HG02943 (cell line): ENCODE measurements at regions not wholly inside any gene's neighbourhood (a gene's known extent, or its start where the extent isn't known, plus 50 kb on each side); places are given as distances from the start of the nearest gene placed in this dataset.

Source experiments
- ATAC-seq: cut with Tn5 transposase; IDR thresholded peaks from one replicate; pipeline ENCODE4 v1.9.1; 2021; ENCODE audit warnings: mild to moderate bottlenecking, low read depth, moderate library complexity; ENCODE audit not compliant: unreplicated experiment

GRCh38 chr6:22036699-22037098, 260.1 kb downstream of the PRL start:
- ATAC-seq, result no peak

GRCh38 chr6:22041797-22042480, 254.9 kb downstream of the PRL start:
- no peak for ATAC-seq

- ATAC-seq, result no peak
Measured at GRCh38 chr6:22042706-22043105, 254.1 kb downstream of the PRL start.

- ATAC-seq, result no peak
Measured at GRCh38 chr6:22043284-22043962, 253.4 kb downstream of the PRL start.

GRCh38 chr6:22045261-22045912, 251.4 kb downstream of the PRL start:
- no peak for ATAC-seq

- ATAC-seq, result no peak
Measured at GRCh38 chr6:22049002-22049401, 247.8 kb downstream of the PRL start.

GRCh38 chr6:22053391-22053997, 243.3 kb downstream of the PRL start:
- ATAC-seq, result no peak

GRCh38 chr6:22056398-22056797, 240.4 kb downstream of the PRL start:
- ATAC-seq, result no peak

GRCh38 chr6:22057962-22058361, 238.9 kb downstream of the PRL start:
- no peak for ATAC-seq

- ATAC-seq, result no peak
Measured at GRCh38 chr6:22059126-22059525, 237.7 kb downstream of the PRL start.

- no peak for ATAC-seq
Measured at GRCh38 chr6:22059946-22060345, 236.9 kb downstream of the PRL start.

GRCh38 chr6:22062807-22063408, 233.9 kb downstream of the PRL start:
- peak; percentile 68 for ATAC-seq

GRCh38 chr6:22064558-22064957, 232.3 kb downstream of the PRL start:
- ATAC-seq, result no peak

- ATAC-seq, result no peak
Measured at GRCh38 chr6:22067122-22067521, 229.7 kb downstream of the PRL start.

GRCh38 chr6:22067671-22068070, 229.2 kb downstream of the PRL start:
- ATAC-seq, result no peak

GRCh38 chr6:22068561-22069305, 228.1 kb downstream of the PRL start:
- ATAC-seq, result no peak

- ATAC-seq, result no peak
Measured at GRCh38 chr6:22069306-22069800, 227.5 kb downstream of the PRL start.

- no peak for ATAC-seq
Measured at GRCh38 chr6:22071270-22072041, 225.4 kb downstream of the PRL start.

GRCh38 chr6:22072949-22073348, 223.9 kb downstream of the PRL start:
- no peak for ATAC-seq
